NCI-H2029 treated with DMSO at 0.1 percent for 48 hours (cell line): ENCODE measurements at regions not wholly inside any gene's neighbourhood (a gene's known extent, or its start where the extent isn't known, plus 50 kb on each side); places are given as distances from the start of the nearest gene placed in this dataset.
"Not testable (repeated sequence)": the region's sequence is repeated elsewhere in the genome, so short reads cannot be mapped to it uniquely, and the experiment has no call there.

Experiments
- DNase-seq: peaks from one replicate; lab custom pipeline; 2025; lab: John Stamatoyannopoulos, UW

DNA sequence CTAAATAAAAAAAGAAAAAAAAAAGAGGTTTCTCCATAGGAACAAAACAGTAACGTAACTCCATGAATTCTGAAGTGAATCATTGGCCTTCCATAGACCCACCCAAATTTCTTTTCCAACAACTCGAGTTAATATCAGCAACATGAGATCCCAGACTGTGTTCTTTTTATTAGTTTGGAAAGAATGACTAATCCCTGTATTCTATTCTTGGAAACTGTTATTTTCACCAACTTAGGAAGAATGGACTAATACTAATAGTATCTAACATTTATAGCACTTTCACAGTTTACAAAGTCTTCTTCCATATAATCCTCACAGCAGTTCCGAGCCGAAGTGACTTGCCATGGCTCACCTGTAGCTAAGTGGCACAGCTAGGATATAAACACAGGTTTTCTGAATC lies 72.7 kb upstream of the SLC4A7 start:
- no peak for DNase-seq

DNA sequence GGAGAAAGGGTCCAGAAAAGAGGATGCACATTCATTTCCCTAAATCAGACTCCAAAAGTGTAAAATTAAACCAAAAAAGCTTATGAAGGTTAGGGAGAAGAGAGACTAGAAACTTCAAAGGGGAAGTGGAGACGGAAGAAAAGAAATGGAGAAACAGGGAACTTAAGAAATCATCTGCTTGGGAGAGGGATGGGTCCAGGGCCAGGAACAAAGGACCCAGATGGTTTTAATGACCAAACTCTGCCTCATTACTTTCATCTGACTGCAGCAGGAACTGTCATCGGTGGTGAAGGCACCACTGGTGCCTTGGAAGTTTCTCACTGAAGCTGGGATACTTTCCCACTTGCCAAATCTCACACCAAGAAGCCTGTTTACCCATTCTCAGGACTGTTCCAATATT lies 70.5 kb upstream of the SLC4A7 start:
- DNase-seq, result no peak

DNA sequence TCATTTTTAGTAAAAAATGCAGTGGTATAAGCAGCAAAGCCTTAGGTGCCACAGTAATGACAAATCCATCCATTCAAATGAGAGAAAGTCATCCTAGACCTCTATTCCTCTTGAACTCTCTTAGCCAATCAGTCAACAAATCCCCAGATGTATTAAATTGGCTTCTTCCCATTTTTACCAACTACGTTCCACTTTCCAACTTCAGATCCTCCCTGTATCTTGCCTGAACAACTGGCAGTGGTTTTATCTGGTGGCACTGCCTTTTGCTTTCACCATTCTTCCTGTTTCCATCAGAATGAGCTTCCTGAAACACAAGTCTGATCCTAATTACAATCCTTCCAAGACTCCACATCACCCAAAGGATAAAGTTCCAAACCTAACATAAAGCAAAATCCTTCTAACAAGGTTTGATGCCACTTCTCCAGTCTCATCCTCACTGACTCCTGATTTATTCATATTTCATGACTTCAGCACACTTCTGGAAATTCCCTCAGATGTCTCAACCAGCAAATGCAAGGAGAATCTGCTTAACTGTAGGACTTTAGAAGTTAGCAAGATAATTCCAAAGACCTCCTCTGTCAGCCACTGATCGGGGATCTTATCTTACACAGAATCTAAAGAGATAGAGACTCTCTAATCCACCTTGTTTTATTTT lies 69.8 kb upstream of the SLC4A7 start:
- DNase-seq, result no peak

DNA sequence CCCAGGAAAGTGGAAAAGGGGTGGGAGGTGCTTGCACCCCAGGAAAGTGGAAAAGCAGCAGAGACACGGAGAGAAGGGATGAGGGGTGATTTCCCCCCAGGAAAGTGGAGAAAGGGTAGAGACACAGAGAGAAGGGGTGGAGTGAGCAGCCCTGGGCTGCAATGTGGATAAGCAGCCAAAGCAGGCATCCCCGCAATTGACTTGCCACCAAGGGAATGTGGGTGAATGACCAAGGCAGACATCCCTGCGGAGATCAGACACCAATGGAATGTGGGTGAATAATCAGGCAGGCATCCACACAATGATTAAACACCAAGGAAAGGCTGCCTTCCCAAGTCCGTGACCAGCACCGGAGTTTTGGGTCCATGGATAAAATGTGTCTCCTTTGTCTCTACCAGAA lies 68.5 kb upstream of the SLC4A7 start:
- DNase-seq, result not testable (repeated sequence)

DNA sequence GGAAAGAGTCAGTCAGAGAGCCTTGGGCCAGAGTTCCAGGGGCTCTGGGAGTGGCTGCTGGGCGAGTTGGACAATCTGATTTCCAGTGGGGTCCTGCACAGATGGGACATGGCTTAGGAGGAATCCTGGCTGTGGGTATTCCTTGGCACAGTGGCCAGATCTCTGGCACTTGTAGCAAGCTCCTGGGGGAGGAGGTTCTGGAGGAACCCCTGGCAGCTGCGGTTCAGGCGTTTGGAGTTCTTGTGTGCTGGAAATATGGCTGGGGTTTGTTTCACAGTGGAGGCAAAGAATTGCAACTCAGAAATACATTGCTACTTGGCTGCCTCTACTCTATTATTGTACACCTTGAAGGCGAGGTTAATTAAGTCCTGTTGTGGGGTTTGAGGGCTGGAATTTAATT lies 67.2 kb upstream of the SLC4A7 start:
- not testable (repeated sequence) for DNase-seq

DNA sequence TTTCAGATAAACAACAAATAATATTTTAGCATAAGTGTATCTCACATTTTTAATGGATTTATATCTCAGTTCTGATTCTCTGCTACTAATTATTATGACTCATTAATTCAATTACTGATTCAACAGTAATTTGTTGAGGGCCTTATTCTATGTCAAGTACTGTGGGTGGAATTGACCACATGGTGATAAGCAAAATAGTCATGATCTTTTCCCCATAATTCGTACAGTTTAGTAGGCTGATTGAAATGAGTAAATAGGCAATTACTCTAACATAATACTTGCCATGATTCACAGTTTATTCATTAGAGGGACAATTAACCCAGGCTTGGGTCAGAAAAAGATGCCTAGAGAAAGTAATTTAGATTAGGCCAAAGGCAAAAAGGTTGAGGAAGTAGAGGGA lies 60.9 kb upstream of the SLC4A7 start:
- no peak for DNase-seq

DNA sequence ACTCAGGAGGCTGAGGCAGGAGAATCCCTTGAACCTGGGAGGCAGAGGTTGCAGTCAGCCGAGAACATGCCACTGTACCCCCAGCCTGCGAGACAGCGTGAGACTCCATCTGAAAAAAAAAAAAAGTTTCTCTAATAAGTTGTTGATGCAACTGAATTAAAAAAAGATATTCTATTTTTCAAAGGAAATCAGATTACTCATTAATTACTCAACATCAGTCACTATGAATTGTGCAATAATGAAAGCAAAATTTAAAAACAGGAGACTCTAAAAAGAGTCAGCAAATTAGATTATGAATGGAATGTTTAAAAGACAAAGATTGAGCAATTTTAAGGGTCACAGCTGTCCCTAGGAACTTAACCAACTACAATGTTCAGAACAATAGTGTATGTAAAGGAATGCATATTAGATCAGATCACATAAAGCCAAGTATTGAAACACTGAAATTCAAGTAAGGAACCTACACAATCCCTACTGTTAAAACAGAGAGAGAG lies 60.2 kb upstream of the SLC4A7 start:
- DNase-seq, result no peak

DNA sequence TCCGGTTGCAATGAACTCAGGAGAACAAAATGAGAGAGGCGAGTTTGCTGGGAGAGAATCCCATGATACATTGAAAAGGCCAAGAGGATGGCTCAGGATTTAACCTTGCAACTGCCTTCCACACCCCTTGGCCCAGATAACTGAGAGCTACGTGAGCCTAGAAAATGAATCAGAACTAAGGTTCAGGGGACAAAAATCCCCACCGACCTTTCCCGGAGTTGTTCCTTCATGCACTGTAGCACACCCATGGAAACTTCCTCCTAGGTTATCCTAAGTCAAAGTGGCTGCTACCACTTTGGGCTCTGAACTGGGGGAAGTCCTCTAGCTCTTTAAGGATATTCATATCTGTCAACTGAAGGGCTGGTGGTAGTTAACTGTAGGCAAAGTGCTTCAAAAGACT lies 58.3 kb upstream of the SLC4A7 start:
- DNase-seq, result no peak

DNA sequence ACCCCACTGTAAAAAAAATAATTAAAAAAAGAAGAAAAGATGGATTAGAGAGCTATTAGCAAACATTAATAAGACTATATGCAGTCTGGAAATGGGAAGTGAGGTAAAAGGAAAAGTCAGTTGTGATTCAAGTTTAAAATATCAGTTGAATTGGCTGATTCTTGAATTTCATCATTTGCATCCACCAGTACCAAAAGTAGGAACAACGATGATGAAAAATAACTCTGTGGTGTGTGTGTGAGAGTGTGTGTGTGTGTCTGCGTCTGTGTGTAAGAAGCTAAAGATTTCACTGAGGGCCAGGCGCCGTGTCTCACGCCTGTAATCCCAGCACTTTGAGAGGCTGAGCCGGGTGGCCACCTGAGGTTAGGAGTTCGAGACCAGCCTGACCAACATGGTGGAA lies 56.0 kb upstream of the SLC4A7 start:
- DNase-seq, result no peak

DNA sequence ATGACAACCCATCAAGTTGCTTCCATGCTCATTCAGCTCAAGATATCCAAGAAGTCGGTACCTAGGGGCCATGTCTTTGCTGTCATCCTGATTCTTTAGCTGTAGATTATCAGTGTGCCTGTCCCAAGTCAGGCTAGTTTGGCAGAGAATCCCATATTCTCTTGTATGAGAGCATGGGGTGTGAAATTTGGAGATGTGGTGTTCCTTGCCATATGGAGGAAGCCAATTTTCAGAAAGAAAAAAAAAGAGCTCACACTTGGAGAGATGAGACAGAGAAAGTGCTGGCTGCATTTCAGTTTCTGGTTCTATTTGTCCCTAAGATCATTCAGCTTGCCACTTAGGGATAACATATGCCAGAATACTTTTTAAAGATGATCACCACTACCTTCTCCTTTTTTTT lies 52.3 kb upstream of the SLC4A7 start:
- no peak for DNase-seq

DNA sequence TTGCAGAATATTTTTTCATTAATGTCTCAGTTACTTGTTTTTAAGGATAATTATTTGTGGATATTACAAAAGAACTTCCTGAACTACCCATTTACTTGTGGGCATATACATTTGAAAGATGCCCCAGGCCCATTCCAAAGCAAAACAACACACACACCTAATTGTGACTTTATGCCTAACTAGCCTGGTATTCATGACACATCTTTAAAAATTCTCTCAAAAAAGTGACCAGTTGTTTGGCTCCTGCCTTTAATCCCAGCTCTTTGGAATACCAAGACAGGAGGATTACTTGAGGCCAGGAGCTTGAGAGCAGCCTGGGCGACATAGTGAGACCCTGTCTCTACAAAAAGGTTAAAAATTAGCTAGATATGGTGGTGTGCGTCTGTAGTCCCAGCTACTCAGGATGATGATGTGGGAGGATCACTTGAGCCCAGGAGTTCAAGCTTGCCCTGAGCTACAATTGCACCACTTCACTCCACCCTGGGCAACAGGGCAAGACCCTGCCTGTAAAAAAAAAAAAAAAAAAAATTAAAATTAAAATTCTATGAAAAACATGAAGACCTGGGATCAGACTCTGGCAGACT lies 51.7 kb upstream of the SLC4A7 start:
- DNase-seq, result no peak

DNA sequence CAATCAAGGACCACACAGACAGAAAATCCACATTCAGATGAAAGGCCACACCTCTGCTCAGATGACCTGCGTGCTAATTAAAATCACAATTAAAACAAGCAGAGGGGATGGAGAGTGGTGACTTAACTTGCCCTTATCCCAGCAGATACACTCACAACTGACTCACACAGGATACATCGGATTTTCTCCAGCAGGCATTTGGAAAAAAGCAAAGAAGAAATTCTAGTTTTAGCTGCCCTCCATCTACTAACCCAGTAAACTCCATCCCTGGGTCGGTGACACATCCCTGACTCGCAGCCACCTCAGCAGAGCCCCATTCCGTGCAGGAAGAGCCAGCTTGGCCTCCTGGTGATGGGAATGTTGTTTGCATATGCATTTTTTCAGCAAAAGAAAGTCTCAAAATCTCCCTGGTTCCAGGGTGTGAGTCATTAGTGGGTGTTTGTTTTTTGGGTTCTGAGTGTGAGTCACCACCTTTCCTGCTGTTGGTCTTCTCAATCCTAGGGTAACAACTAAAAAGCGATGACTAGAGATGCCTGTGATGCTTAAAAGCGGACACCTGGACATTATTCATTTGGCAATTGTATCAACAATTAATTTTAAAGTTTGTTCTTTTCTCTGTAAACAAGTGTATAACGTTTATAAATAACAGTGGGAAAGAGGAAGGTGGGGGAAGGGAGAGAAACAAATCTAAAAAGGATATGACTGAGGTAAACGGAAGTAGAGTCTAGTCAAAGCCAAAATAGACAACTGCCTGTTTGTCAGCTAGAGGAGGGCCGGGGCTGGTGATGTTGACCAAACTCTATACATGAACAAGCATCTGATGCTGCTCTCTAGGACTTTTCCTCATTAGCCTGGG lies 49.8 kb upstream of the SLC4A7 start:
- DNase-seq, result no peak
